Prostate gland (tissue), 2 donors: ENCODE measurements at regions not wholly inside any gene's neighbourhood (a gene's known extent, or its start where the extent isn't known, plus 50 kb on each side); places are given as distances from the start of the nearest gene placed in this dataset.

ENCODE experiments used
- DNase-seq: peaks from one replicate; pipeline ENCODE4 v3.0.0-alpha.2; 2019; ENCODE audit warnings: low spot score
- H3K27ac ChIP-seq, 2 donors: fragments of 200-600 bp; sonication (generic); 2 replicates each; pipeline ENCODE4 v1.5.1; 2017 to 2019
- H3K27me3 ChIP-seq: fragments of 200-600 bp; sonication (generic); replicated peaks from 2 replicates; pipeline ENCODE4 v1.5.1; 2019; ENCODE audit not compliant: insufficient read depth
- H3K36me3 ChIP-seq, 2 donors: fragments of 200-600 bp; sonication (generic); 1 replicate in 1 of 2; 2 replicates in 1 of 2; pipeline versions ENCODE4 v1.5.1 to v1.8.1; 2017 to 2019
- H3K4me1 ChIP-seq: fragments of 200-600 bp; sonication (generic); replicated peaks from 2 replicates; pipeline ENCODE4 v1.5.1; 2019
- H3K4me3 ChIP-seq, 2 donors: fragments of 200-600 bp; sonication (generic); 2 replicates each; pipeline ENCODE4 v1.5.1; 2017 to 2019
- H3K9me3 ChIP-seq: fragments of 200-600 bp; sonication (generic); 2 replicates; pipeline ENCODE4 v1.5.1; 2017
- POLR2A ChIP-seq: fragments of 450-650 bp; IDR thresholded peaks from one replicate; pipeline ENCODE4 v1.6.1; 2016; ENCODE audit warnings: antibody characterized with exemption, mild to moderate bottlenecking
- POLR2AphosphoS5 ChIP-seq: sonication (generic); formaldehyde crosslinking; IDR thresholded peaks from one replicate; pipeline ENCODE4 v1.6.1; 2017; ENCODE audit warnings: antibody characterized with exemption
- WGBS: methylation state at CpG from one replicate; pipeline ENCODE4 v1.1.5; 2018; 5-methylcytosine and 5-hydroxymethylcytosine counted together
- intact Hi-C: fragments of 100-400 bp; cut with DNase I; formaldehyde crosslinking; loops from one replicate; pipeline ENCODE4 v1.14.2; 2022
- TF ChIP-seq, protein P1 (sequence below), 4 experiments: fragments of 200-600 bp in 2 of 4; fragments of 450-650 bp in 2 of 4; sonication (generic) in 2 of 4; IDR thresholded peaks; 1 replicate in 3 of 4; 2 replicates in 1 of 4; pipeline ENCODE4 v1.5.1; 2016 to 2019; ENCODE audit warnings: antibody characterized with exemption in 4 of 4, mild to moderate bottlenecking in 2 of 4, moderate library complexity in 2 of 4

DNA sequence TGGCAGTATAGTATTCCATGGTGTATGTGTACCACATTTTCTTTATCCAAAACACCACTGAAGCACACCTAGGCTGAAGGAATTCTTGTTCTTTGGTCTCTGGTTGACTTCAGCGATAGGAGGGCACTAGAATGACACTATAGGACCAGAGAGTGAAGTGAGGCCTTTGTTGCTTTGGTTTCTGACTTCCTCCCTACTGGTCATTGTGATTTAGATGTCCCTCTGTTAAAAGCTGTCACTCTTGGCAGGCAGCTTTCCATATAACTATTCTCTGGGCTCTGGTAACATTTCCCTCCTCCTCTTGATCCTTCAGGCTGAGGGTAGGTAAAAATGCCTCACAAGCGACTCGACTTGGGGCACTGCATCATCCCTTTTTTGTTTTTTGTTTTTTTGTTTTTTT, 236.3 kb downstream of the MAFB start:
- Histone ChIP-seq H3K4me3 (no peak overlapping the region), H3K9me3 (no peaks in the 10 kb centered on the region), H3K27ac (no peak overlapping the region), H3K27me3 (no peaks in the 10 kb centered on the region), H3K4me1 (no peaks in the 10 kb centered on the region), H3K36me3 (no peaks in the 10 kb centered on the region)
- no peak for DNase-seq
- TF ChIP-seq POLR2A: no peak
- TF ChIP-seq, protein P1, sequence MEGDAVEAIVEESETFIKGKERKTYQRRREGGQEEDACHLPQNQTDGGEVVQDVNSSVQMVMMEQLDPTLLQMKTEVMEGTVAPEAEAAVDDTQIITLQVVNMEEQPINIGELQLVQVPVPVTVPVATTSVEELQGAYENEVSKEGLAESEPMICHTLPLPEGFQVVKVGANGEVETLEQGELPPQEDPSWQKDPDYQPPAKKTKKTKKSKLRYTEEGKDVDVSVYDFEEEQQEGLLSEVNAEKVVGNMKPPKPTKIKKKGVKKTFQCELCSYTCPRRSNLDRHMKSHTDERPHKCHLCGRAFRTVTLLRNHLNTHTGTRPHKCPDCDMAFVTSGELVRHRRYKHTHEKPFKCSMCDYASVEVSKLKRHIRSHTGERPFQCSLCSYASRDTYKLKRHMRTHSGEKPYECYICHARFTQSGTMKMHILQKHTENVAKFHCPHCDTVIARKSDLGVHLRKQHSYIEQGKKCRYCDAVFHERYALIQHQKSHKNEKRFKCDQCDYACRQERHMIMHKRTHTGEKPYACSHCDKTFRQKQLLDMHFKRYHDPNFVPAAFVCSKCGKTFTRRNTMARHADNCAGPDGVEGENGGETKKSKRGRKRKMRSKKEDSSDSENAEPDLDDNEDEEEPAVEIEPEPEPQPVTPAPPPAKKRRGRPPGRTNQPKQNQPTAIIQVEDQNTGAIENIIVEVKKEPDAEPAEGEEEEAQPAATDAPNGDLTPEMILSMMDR (IDR thresholded peaks at IDR 0.05): no peak
- no peak for TF ChIP-seq POLR2AphosphoS5
- intact Hi-C loops: no loop called here
- WGBS: 94% methylated on average over 3 of the region's 3 CpGs

DNA sequence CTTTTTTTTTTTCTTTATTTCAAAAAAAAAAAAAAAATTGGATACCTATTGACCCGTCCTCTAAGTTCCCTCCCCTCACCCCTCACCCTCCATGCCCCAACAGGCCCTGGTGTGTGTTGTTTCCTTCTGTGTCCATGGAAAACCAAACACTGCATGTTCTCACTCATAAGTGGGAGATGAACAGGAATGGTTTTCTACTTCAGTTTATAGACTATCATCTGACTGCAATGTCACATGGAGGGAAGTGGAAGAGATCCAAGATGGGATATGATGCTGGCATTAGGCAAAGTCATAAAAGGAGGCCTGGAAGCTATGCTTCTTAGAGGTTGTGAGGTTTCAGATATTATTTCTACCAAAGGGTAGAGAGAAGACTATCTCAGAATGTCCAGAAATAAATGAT, 237.5 kb downstream of the MAFB start:
- DNase-seq: no peak
- no peaks in the 10 kb centered on the region for H3K36me3 ChIP-seq
- no peak for TF ChIP-seq POLR2AphosphoS5
- TF ChIP-seq, protein P1 (IDR thresholded peaks at IDR 0.05): no peak
- TF ChIP-seq POLR2A: no peak
- H3K4me1 ChIP-seq: no peaks in the 10 kb centered on the region
- WGBS: 57% methylated on average over 1 of the region's 1 CpG
- no peaks in the 10 kb centered on the region for H3K9me3 ChIP-seq
- H3K27ac ChIP-seq: no peak overlapping the region
- no peak overlapping the region for H3K4me3 ChIP-seq
- intact Hi-C loops: no loop called here
- no peaks in the 10 kb centered on the region for H3K27me3 ChIP-seq

DNA sequence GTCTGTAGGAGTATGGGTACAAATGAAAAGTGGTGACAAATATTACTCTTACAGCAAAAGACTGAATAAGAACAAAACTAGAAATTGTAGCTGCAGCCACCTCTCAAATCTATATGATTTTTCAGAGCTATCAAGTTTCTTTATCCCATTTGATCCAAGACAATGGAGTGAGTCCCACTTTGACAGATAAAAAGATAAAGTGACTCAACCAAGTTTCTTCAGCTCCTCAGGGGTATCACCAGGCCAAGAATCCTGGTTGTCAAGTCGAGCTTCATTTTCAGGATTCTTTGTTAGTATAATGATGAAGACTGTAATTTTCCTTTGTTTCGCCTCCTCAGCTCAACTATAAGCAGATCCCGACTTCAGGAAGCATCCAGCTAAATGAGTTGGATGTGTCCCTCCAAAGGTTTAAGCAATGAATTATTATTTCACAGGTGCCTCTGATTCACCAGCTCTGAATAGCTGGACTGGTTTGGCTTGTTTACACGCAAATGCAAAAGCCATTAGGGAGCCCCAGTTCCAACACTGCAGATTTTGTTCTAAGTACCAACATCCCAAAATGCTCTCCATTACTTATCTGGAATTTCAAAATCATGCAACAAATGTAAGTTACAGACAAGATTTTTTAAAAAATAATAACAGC, 238.9 kb downstream of the MAFB start:
- Histone ChIP-seq H3K4me3 (no peak overlapping the region), H3K27ac (no peak overlapping the region), H3K4me1 (no peaks in the 10 kb centered on the region), H3K36me3 (no peaks in the 10 kb centered on the region), H3K9me3 (no peaks in the 10 kb centered on the region), H3K27me3 (no peaks in the 10 kb centered on the region)
- TF ChIP-seq, protein P1 (IDR thresholded peaks at IDR 0.05): no peak
- TF ChIP-seq POLR2A: no peak
- TF ChIP-seq POLR2AphosphoS5: no peak
- DNase-seq: no peak
- WGBS: 58% methylated on average over 4 of the region's 4 CpGs
- intact Hi-C loops: no loop called here

DNA sequence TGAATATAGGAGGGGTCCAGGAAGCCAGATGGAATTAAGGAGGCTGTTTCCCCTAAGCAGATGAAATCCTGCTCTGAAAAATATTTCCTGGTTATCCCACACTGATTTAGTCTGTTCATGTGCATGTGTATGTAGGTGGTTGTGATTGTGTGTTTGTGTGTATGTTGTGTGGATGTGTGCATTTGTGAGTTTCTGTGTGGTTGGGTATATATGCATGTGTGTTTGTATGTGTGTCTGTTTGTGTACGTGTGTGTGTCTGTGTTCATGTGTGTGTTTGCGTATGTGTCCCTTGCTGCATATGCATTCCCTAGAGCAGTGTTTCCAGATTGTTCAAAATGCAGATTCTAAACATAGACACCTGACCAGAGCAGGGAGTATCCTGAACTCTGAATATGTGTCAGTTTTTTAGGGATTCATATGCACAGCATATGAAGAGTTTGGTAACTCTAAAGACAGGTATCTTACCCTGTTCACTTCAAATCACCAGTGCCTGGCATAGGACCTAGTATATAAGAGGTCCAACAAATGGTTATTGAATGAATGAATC, 239.8 kb downstream of the MAFB start:
- TF ChIP-seq POLR2A: no peak
- TF ChIP-seq POLR2AphosphoS5: no peak
- TF ChIP-seq, protein P1 (IDR thresholded peaks at IDR 0.05): no peak
- 95% methylated on average over 2 of the region's 2 CpGs for WGBS
- Histone ChIP-seq H3K9me3 (no peaks in the 10 kb centered on the region), H3K4me3 (no peak overlapping the region), H3K36me3 (no peaks in the 10 kb centered on the region), H3K27ac (no peak overlapping the region), H3K4me1 (no peaks in the 10 kb centered on the region), H3K27me3 (no peaks in the 10 kb centered on the region)
- DNase-seq: no peak
- intact Hi-C loops: no loop called here

DNA sequence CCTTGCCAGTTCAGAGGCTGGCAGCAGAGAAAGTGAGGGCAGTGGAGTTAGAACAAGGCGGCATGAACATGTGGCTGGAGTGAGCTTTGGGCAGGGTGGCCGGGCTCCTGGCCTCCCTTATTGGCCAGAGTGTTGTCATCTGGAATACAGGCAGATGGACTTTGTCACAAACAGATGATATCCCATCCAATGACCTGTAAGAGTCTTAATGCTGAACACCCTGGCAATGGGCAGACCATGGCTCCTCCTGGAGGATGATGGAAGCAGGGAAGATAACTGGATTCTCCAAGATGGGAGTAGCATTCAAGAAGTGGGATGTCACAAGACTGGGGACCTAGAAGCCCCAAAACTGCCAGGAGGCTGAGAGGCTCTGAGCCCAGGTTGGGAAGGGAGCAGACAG, 242.1 kb downstream of the MAFB start:
- DNase-seq: no peak
- Histone ChIP-seq H3K9me3 (no peaks in the 10 kb centered on the region), H3K27me3 (no peaks in the 10 kb centered on the region), H3K4me1 (no peaks in the 10 kb centered on the region), H3K27ac (no peak overlapping the region), H3K36me3 (no peaks in the 10 kb centered on the region), H3K4me3 (no peak overlapping the region)
- intact Hi-C loops: no loop called here
- no peak for TF ChIP-seq POLR2AphosphoS5
- no peak for TF ChIP-seq POLR2A
- TF ChIP-seq, protein P1 (IDR thresholded peaks at IDR 0.05): no peak
- WGBS: 92% methylated on average over 2 of the region's 2 CpGs
